Right lobe of liver (tissue), 6 donors: ENCODE measurements at regions not wholly inside any gene's neighbourhood (a gene's known extent, or its start where the extent isn't known, plus 50 kb on each side); places are given as distances from the start of the nearest gene placed in this dataset.
"Not testable (repeated sequence)": the region's sequence is repeated elsewhere in the genome, so short reads cannot be mapped to it uniquely, and the experiment has no call there.

ENCODE experiments used
- ATAC-seq, 4 donors: fragments of 200-7000 bp; cut with Tn5 transposase; one replicate each; pipeline ENCODE4 v1.9.1; 2020; ENCODE audit warnings: mild to moderate bottlenecking in 4 of 4, moderate library complexity in 4 of 4
- DNase-seq, 3 donors: peaks; one replicate each; pipeline ENCODE4 v3.0.0-alpha.2; 2020
- H3K27ac ChIP-seq, 3 donors: fragments of 200-600 bp; one replicate each; pipeline ENCODE4 v1.8.0; 2022
- H3K27me3 ChIP-seq, 2 donors: fragments of 200-600 bp; one replicate each; pipeline ENCODE4 v1.8.0; 2022
- H3K36me3 ChIP-seq, 4 donors: fragments of 200-600 bp; sonication (generic) in 1 of 4; one replicate each; pipeline versions ENCODE4 v1.5.1 to v1.8.0; 2017 to 2022; ENCODE audit warnings: control low read depth in 1 of 4
- H3K4me1 ChIP-seq, 4 donors: fragments of 200-600 bp; sonication (generic) in 1 of 4; one replicate each; pipeline versions ENCODE4 v1.5.1 to v1.8.0; 2017 to 2022; ENCODE audit warnings: control low read depth in 1 of 4
- H3K4me3 ChIP-seq, 3 donors: fragments of 200-600 bp; one replicate each; pipeline ENCODE4 v1.8.0; 2022
- H3K9me3 ChIP-seq, 4 donors: fragments of 200-600 bp; sonication (generic) in 1 of 4; one replicate each; pipeline versions ENCODE4 v1.5.1 to v1.8.0; 2017 to 2022; ENCODE audit warnings: control low read depth in 1 of 4
- POLR2A ChIP-seq: fragments of 450-650 bp; IDR thresholded peaks from one replicate; pipeline ENCODE4 v1.6.1; 2017; ENCODE audit warnings: antibody characterized with exemption, mild to moderate bottlenecking
- WGBS: methylation state at CpG from one replicate; pipeline ENCODE4 v1.1.6; 2018; ENCODE audit warnings: low coverage, low lambda C conversion rate; ENCODE audit not compliant: insufficient coverage; ENCODE audit errors: missing lambda C conversion rate; 5-methylcytosine and 5-hydroxymethylcytosine counted together
- intact Hi-C, 2 donors: fragments of 100-400 bp; cut with DNase I; formaldehyde crosslinking; loops; one replicate each; pipeline versions ENCODE4 v1.11.2 to v1.14.1; 2022
- TF ChIP-seq, protein P1 (sequence below), 4 donors: fragments of 200-600 bp in 3 of 4; fragments of 450-650 bp in 1 of 4; IDR thresholded peaks; one replicate each; pipeline versions ENCODE4 v1.5.1 to v1.8.0; 2016 to 2022; ENCODE audit warnings: antibody characterized with exemption in 4 of 4, mild to moderate bottlenecking in 2 of 4
- donor health status: DM: no; HTN: yes; CAD: no.
- donor health status: DM: no; HTN: no; CAD: no.
- donor health status: DM: no; HTN: no; CAD: no.
- donor health status: DM: no; HTN: yes; CAD: no.
- donor health status: DM: no; HTN: yes; CAD: no.

- intact Hi-C loops: no loop called here
- DNase-seq: no peak
- ATAC-seq: no peak
- Histone ChIP-seq H3K9me3 (no peaks in the 10 kb centered on the region), H3K4me3 (no peak overlapping the region), H3K36me3 (no peaks in the 10 kb centered on the region), H3K27me3 (no peaks in the 10 kb centered on the region), H3K4me1 (no peaks in the 10 kb centered on the region), H3K27ac (no peak overlapping the region)
- 46% methylated on average over 2 of the region's 2 CpGs for WGBS
- no peak for TF ChIP-seq POLR2A
- TF ChIP-seq, protein P1, sequence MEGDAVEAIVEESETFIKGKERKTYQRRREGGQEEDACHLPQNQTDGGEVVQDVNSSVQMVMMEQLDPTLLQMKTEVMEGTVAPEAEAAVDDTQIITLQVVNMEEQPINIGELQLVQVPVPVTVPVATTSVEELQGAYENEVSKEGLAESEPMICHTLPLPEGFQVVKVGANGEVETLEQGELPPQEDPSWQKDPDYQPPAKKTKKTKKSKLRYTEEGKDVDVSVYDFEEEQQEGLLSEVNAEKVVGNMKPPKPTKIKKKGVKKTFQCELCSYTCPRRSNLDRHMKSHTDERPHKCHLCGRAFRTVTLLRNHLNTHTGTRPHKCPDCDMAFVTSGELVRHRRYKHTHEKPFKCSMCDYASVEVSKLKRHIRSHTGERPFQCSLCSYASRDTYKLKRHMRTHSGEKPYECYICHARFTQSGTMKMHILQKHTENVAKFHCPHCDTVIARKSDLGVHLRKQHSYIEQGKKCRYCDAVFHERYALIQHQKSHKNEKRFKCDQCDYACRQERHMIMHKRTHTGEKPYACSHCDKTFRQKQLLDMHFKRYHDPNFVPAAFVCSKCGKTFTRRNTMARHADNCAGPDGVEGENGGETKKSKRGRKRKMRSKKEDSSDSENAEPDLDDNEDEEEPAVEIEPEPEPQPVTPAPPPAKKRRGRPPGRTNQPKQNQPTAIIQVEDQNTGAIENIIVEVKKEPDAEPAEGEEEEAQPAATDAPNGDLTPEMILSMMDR (IDR thresholded peaks at IDR 0.05): no peak
Measured at GRCh38 chr4:110332483-110332882, 134.1 kb upstream of the ELOVL6 start.

GRCh38 chr4:110326426-110326825 lies 128.0 kb upstream of the ELOVL6 start:
- H3K4me1 ChIP-seq, H3K36me3 ChIP-seq, DNase-seq, intact Hi-C loops, H3K9me3 ChIP-seq, ATAC-seq, H3K4me3 ChIP-seq, H3K27ac ChIP-seq, H3K27me3 ChIP-seq: not testable (repeated sequence)
- WGBS: 77% methylated on average over 4 of the region's 4 CpGs

GRCh38 chr4:110310795-110311194 lies 112.4 kb upstream of the ELOVL6 start:
- ATAC-seq (no peak), DNase-seq (no peak)
- Histone ChIP-seq H3K36me3 (no peaks in the 10 kb centered on the region), H3K27me3 (no peaks in the 10 kb centered on the region), H3K9me3 (no peaks in the 10 kb centered on the region), H3K27ac (no peak overlapping the region), H3K4me1 (peaks cover 0 to 4% (median 0%) of the 10 kb centered on the region in 4 donors), H3K4me3 (no peak overlapping the region)
- WGBS: 67% methylated on average over 1 of the region's 1 CpG
- TF ChIP-seq, protein P1 (IDR thresholded peaks at IDR 0.05): no peak
- TF ChIP-seq POLR2A: no peak
- intact Hi-C loops: loop anchor here in 1 of 2 donors (10.0 kb wide), 1 partner anchor 306 kb away; no protein-coding TSS in a partner anchor

DNA sequence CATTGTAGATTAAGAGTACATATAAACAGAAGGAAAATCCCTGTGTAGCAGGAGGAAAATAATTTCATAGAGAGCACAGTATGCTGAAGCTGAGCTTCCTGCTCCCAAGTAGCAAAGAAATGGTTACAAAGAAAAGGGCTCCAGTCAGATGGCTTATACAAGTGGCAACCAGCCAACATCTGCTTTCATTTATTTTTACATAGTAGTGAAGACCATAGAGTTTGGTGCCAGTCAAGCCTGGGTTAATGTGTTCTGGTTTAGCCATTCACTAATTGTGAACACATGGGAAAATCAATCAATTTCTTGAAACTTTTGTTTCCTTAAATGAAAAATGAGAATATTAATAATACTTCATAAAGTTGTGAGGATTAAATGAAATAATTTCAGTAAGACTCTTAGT lies 111.3 kb upstream of the ELOVL6 start:
- no peak overlapping the region for H3K4me3 ChIP-seq
- DNase-seq (no peak), ATAC-seq (no peak)
- no peaks in the 10 kb centered on the region for H3K36me3 ChIP-seq
- H3K27me3 ChIP-seq: no peaks in the 10 kb centered on the region
- H3K9me3 ChIP-seq: no peaks in the 10 kb centered on the region
- H3K4me1 ChIP-seq: peaks cover 0 to 4% (median 0%) of the 10 kb centered on the region in 4 donors
- intact Hi-C loops: loop anchor here in 1 of 2 donors (10.0 kb wide), 1 partner anchor 305 kb away; no protein-coding TSS in a partner anchor
- no peak overlapping the region for H3K27ac ChIP-seq
- TF ChIP-seq, protein P1 (IDR thresholded peaks at IDR 0.05): no peak
- TF ChIP-seq POLR2A: no peak

- DNase-seq (peak in 1 of 3 donors; percentile 69), ATAC-seq (peak; percentile 57 to 96 (median 93))
- TF ChIP-seq POLR2A: no peak
- TF ChIP-seq, protein P1 (IDR thresholded peaks at IDR 0.05): no peak
- intact Hi-C loops: no loop called here
- H3K27me3 ChIP-seq: no peaks in the 10 kb centered on the region
- H3K9me3 ChIP-seq: no peaks in the 10 kb centered on the region
- no peak overlapping the region for H3K4me3 ChIP-seq
- no peak overlapping the region for H3K27ac ChIP-seq
- WGBS: 23% methylated on average over 2 of the region's 2 CpGs
- H3K36me3 ChIP-seq: no peaks in the 10 kb centered on the region
- H3K4me1 ChIP-seq: peaks cover 0 to 4% (median 0%) of the 10 kb centered on the region in 4 donors
Measured at GRCh38 chr4:110306303-110306702, 107.9 kb upstream of the ELOVL6 start.
